ENCODE measurements at regions not wholly inside any gene's neighbourhood (a gene's known extent, or its start where the extent isn't known, plus 50 kb on each side); places are given as distances from the start of the nearest gene placed in this dataset.

- Histone ChIP-seq H2AFZ (ENCODE audit: low read depth, low read length) (no peak overlapping the region), H3K4me3 (ENCODE audit: low read length) (no peak overlapping the region), H3K9me3 (ENCODE audit: low read length) (no peaks in the 10 kb centered on the region), H3K4me1 (ENCODE audit: insufficient read depth, low read length) (peaks cover 7% of the 10 kb centered on the region), H3K27me3 (ENCODE audit: insufficient read depth, low read length) (no peaks in the 10 kb centered on the region), H3K36me3 (ENCODE audit: insufficient read depth, low read length) (no peaks in the 10 kb centered on the region)
Measured at GRCh38 chr5:147168578-147169327, 66.1 kb upstream of the STK32A start.

GRCh38 chr5:147169399-147169798 is 65.4 kb upstream of the STK32A start:
- no peak overlapping the region for H2AFZ ChIP-seq (ENCODE audit: low read depth, low read length)
- H3K4me1 ChIP-seq (ENCODE audit: insufficient read depth, low read length) = peaks cover 7% of the 10 kb centered on the region
- no peak overlapping the region for H3K4me3 ChIP-seq (ENCODE audit: low read length)
- H3K36me3 ChIP-seq (ENCODE audit: insufficient read depth, low read length) = no peaks in the 10 kb centered on the region
- H3K27me3 ChIP-seq (ENCODE audit: insufficient read depth, low read length) = no peaks in the 10 kb centered on the region
- H3K9me3 ChIP-seq (ENCODE audit: low read length) = no peaks in the 10 kb centered on the region

GRCh38 chr5:147169901-147170300 is 64.9 kb upstream of the STK32A start:
- no peak overlapping the region for H2AFZ ChIP-seq (ENCODE audit: low read depth, low read length)
- H3K9me3 ChIP-seq (ENCODE audit: low read length) = no peaks in the 10 kb centered on the region
- H3K4me3 ChIP-seq (ENCODE audit: low read length) = no peak overlapping the region
- no peaks in the 10 kb centered on the region for H3K36me3 ChIP-seq (ENCODE audit: insufficient read depth, low read length)
- H3K4me1 ChIP-seq (ENCODE audit: insufficient read depth, low read length) = peaks cover 7% of the 10 kb centered on the region
- no peaks in the 10 kb centered on the region for H3K27me3 ChIP-seq (ENCODE audit: insufficient read depth, low read length)

DNA sequence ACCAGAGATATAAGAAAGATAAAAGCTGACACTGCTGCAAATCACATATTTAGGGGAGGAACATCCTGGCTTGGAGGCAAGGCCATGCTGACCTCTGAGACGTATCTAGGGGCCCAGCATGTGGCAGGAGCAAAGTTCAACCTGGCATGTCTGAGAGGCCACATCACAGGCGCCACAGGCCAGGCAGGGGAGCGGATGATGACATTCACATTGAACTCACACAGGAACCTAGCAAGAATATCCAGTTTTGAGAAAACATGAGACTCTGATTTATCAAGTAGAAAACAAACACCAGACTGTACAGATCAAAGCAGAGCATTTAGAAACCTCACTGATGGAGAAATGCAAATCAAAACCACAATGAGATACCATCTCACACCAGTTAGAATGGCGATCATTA is 64.2 kb upstream of the STK32A start:
- H3K4me3 ChIP-seq (ENCODE audit: low read length) = no peak overlapping the region
- peaks cover 7% of the 10 kb centered on the region for H3K4me1 ChIP-seq (ENCODE audit: insufficient read depth, low read length)
- H3K9me3 ChIP-seq (ENCODE audit: low read length) = no peaks in the 10 kb centered on the region
- H3K36me3 ChIP-seq (ENCODE audit: insufficient read depth, low read length) = no peaks in the 10 kb centered on the region
- H3K27me3 ChIP-seq (ENCODE audit: insufficient read depth, low read length) = no peaks in the 10 kb centered on the region
- no peak overlapping the region for H2AFZ ChIP-seq (ENCODE audit: low read depth, low read length)

- no peaks in the 10 kb centered on the region for H3K9me3 ChIP-seq (ENCODE audit: low read length)
- H3K4me3 ChIP-seq (ENCODE audit: low read length) = no peak overlapping the region
- no peak overlapping the region for H2AFZ ChIP-seq (ENCODE audit: low read depth, low read length)
- peaks cover 7% of the 10 kb centered on the region for H3K4me1 ChIP-seq (ENCODE audit: insufficient read depth, low read length)
- no peaks in the 10 kb centered on the region for H3K27me3 ChIP-seq (ENCODE audit: insufficient read depth, low read length)
- H3K36me3 ChIP-seq (ENCODE audit: insufficient read depth, low read length) = no peaks in the 10 kb centered on the region
Measured at GRCh38 chr5:147174671-147175265, 60.1 kb upstream of the STK32A start.

- Histone ChIP-seq H3K27me3 (ENCODE audit: insufficient read depth, low read length) (no peaks in the 10 kb centered on the region), H3K4me3 (ENCODE audit: low read length) (no peak overlapping the region), H3K36me3 (ENCODE audit: insufficient read depth, low read length) (no peaks in the 10 kb centered on the region)
Measured at GRCh38 chr5:147175516-147176097, 59.2 kb upstream of the STK32A start.

GRCh38 chr5:147176422-147176821 is 58.4 kb upstream of the STK32A start:
- Histone ChIP-seq H2AFZ (ENCODE audit: low read depth, low read length) (no peak overlapping the region), H3K36me3 (ENCODE audit: insufficient read depth, low read length) (no peaks in the 10 kb centered on the region), H3K4me1 (ENCODE audit: insufficient read depth, low read length) (no peaks in the 10 kb centered on the region), H3K27me3 (ENCODE audit: insufficient read depth, low read length) (no peaks in the 10 kb centered on the region), H3K9me3 (ENCODE audit: low read length) (no peaks in the 10 kb centered on the region), H3K4me3 (ENCODE audit: low read length) (no peak overlapping the region)

More at GRCh38 chr5:147175516-147176097, 59.2 kb upstream of the STK32A start:
- H3K4me1 ChIP-seq (ENCODE audit: insufficient read depth, low read length) = peaks cover 2% of the 10 kb centered on the region
- H3K9me3 ChIP-seq (ENCODE audit: low read length) = no peaks in the 10 kb centered on the region
- H2AFZ ChIP-seq (ENCODE audit: low read depth, low read length) = no peak overlapping the region

GRCh38 chr5:147177125-147177840 is 57.5 kb upstream of the STK32A start:
- Histone ChIP-seq H3K4me3 (ENCODE audit: low read length) (no peak overlapping the region), H3K9me3 (ENCODE audit: low read length) (no peaks in the 10 kb centered on the region), H2AFZ (ENCODE audit: low read depth, low read length) (no peak overlapping the region), H3K4me1 (ENCODE audit: insufficient read depth, low read length) (no peaks in the 10 kb centered on the region), H3K27me3 (ENCODE audit: insufficient read depth, low read length) (no peaks in the 10 kb centered on the region), H3K36me3 (ENCODE audit: insufficient read depth, low read length) (no peaks in the 10 kb centered on the region)

DNA sequence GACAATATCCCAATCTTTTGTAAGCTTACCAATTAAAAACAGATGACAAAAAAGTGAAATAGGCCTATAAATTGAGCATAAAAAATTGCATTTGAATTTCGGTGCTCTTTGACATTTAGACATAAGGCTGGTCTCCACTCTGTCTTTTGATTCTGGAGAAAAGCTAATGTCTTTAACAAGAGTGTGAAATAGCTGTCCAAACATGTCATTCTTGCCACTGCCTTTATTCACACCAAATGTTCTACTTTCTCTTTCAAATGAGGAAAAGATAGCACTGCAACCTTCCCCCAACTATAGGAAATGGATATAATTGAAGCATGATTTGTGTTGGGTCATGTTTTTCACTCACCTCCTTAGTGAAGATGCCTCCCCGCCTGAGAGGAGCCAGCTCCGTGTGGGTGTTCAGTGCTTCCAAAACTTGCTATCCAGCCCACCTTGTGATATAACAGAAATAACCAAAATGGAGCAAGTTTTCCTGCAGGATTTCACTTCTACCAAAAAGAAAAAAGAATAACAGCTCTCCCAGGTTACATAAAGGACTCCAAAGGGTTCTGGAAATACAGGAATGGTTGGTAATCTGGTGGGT is 55.2 kb upstream of the STK32A start:
- Histone ChIP-seq H3K27me3 (ENCODE audit: insufficient read depth, low read length) (no peaks in the 10 kb centered on the region), H3K4me1 (ENCODE audit: insufficient read depth, low read length) (no peaks in the 10 kb centered on the region), H3K36me3 (ENCODE audit: insufficient read depth, low read length) (no peaks in the 10 kb centered on the region), H2AFZ (ENCODE audit: low read depth, low read length) (no peak overlapping the region), H3K9me3 (ENCODE audit: low read length) (no peaks in the 10 kb centered on the region), H3K4me3 (ENCODE audit: low read length) (no peak overlapping the region)

DNA sequence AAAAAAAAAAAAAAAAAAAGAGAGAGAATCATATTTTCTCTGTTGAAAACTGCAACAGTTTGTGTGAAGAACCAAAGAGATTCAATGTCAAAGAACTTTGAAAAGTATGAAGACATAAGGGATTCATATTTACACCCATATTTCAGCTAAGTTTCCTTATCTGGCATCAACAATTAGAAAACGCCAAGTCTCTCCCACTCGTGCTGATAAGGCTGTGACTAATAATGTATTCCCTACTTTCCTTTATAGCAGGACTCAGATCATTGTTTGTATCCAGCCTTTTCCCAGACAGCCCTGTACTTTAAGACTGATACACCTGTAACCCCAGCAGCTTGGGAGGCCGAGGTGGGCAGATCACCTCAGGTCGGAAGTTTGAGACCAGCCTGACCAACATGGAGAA is 54.1 kb upstream of the STK32A start:
- Histone ChIP-seq H3K4me1 (ENCODE audit: insufficient read depth, low read length) (no peaks in the 10 kb centered on the region), H3K36me3 (ENCODE audit: insufficient read depth, low read length) (no peaks in the 10 kb centered on the region), H2AFZ (ENCODE audit: low read depth, low read length) (no peak overlapping the region), H3K4me3 (ENCODE audit: low read length) (no peak overlapping the region), H3K27me3 (ENCODE audit: insufficient read depth, low read length) (no peaks in the 10 kb centered on the region), H3K9me3 (ENCODE audit: low read length) (no peaks in the 10 kb centered on the region)

Measured in neuron (in vitro differentiated cells).